CD4-positive, alpha-beta T cell treated with Interleukin-2 at 100 ng/mL for 4 hours (primary cell): ENCODE measurements at regions not wholly inside any gene's neighbourhood (a gene's known extent, or its start where the extent isn't known, plus 50 kb on each side); places are given as distances from the start of the nearest gene placed in this dataset.
"Not testable (repeated sequence)": the region's sequence is repeated elsewhere in the genome, so short reads cannot be mapped to it uniquely, and the experiment has no call there.

Experiments used
- DNase-seq: peaks from one replicate; pipeline ENCODE4 v3.0.0-alpha.2; 2020; ENCODE audit warnings: low spot score

DNA sequence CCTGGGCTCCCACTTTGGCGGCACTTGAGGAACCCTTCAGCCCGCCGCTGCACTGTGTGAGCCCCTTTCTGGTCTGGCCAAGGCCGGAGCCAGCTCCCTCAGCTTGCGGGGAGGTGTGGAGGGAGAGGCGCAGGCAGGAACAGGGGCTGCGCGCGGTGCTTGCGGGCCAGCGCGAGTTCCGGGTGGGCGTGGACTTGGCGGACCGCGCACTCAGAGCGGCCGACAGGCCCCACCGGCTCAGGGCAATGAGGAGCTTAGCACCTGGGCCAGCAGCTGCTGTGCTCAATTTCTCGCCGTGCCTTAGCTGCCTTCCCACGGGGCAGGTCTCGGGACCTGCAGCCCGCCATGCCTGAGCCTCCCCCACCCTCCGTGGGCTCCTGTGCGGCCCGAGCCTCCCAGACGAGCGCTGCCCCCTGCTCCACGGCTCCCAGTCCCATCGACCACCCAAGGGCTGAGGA is 324.8 kb downstream of the RAD51AP2 start:
- not testable (repeated sequence) for DNase-seq

DNA sequence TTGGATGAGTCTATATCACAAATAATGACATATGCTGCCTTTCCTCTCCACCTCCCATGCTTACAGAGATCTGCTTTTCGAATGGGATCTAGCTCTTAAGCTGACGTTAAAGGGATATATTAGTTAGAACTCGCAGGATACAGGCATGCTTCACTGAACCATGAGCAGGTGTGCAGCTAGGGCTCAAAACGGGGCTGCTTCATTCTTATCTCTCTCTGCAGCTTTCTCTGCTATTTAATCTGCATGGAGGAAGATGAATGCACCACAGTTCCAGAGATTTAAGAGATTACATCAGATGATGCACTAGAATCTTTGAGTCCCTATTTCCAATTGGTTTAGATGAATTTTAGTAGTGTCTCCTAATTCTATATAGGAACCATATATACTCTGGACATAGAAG is 327.0 kb downstream of the RAD51AP2 start:
- no peak for DNase-seq

- DNase-seq, result no peak
Measured at GRCh38 chr2:17190527-17190926, 327.7 kb downstream of the RAD51AP2 start.

DNA sequence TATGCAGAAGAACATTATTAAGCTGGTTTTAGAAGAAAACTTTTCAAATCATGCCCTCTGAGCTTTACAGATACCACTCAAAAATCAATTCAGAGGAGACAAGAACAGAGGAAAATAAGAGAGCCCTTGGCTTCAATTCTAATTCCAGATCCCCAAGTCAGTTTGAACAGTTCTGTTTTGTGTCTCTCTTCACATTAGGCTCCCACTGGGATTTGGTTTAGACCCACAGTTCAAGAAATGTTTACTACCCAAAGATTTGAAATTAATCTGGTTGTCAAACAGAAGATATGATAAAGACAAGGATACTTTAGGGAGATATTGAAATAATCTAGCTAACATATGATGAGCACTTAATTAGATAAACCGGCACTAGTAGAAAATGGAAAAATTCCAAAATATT is 329.5 kb downstream of the RAD51AP2 start:
- no peak for DNase-seq

DNA sequence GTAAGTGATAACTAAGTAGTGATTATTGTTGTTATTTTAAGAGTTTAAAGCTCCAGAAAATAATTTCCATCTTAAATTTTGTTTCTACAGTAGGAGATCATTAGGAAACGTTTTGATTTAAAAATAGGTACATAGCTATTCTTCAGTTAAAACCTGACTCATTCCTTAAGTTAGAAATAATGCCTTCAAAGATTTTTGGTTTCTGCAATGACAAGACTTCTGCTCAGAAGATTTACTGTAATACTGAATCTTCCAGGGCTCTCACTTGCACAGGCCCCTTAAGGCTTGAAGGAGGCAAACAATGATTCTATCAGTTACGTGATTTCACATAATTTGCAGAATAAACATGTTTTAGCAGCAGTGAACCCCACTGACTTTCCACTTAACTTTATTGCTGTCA is 333.7 kb downstream of the RAD51AP2 start:
- no peak for DNase-seq

- DNase-seq, result no peak
Measured at GRCh38 chr2:17182399-17182798, 335.8 kb downstream of the RAD51AP2 start.

GRCh38 chr2:17181051-17181752 is 337.0 kb downstream of the RAD51AP2 start:
- no peak for DNase-seq

DNA sequence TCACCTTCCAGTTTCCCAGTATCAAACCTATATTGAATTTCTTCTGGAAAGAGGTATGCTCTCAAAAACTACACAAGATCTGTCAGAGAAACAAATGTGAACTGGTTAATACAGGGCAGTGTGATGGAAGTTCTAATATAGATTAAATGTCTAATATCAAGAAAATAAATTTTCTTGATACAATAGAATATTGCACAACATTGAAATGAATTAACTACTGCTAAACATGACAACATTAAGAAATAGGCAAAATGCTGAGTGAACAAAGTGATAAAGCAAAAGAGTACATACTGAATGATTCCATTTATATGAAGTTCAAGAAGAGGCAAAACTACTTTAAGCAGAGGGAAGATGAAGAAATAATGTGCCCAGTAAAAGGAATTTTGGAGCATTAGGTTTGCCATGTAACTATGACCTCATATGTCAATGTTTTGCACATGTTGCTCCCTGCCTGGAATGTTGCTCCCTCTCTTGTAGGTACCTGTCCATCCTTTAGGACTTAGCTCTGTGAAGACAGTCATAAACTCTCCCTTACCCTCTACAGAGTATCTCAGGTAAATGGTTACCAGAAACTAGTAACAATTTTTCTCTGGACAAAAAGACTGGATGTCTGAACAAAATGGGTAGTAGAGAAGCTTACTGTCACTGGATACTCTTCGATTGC is 339.0 kb downstream of the RAD51AP2 start:
- DNase-seq, result no peak

- no peak for DNase-seq
Measured at GRCh38 chr2:17177088-17177487, 341.2 kb downstream of the RAD51AP2 start.

GRCh38 chr2:17171446-17172049 is 346.7 kb downstream of the RAD51AP2 start:
- DNase-seq, result no peak

DNA sequence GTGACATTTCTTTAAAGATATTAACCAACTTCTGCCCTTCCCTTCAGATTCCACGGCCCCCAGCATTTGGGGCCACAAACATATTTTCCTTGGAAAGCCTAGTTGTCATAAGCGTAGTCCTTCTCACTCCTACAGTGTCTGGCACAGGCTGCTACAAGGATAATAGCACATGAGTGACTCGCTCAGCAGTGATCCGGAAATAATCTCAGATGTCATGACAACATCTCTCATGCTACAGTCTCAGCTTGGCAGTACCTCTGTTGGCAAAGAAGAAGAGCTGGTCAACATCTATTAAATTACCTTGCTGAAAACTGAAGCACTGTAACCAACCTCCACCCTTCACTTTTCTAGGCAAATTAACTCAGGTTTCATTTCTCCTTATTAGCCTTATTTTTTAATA is 351.7 kb downstream of the RAD51AP2 start:
- DNase-seq, result no peak

DNA sequence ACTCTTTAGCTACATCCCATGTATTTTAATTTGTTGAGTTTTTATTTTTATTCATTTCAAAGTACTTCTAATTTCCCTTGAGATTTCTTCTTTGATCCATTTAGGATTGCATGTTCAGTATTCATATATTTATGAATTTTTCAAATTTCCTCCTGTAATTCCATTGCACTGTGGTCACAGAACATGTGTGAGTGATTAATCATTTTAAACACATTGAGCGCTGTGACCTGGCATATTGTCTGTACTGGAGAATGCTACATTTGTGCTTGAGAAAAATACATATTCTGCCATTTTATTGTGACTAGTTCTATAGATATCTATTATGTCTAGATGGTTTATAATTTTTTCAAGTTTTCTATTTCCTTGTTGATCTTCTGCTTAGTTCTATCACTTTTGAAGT is 353.7 kb downstream of the RAD51AP2 start:
- DNase-seq, result no peak

- no peak for DNase-seq
Measured at GRCh38 chr2:17163638-17164037, 354.6 kb downstream of the RAD51AP2 start.

- no peak for DNase-seq
Measured at GRCh38 chr2:17162713-17163112, 355.5 kb downstream of the RAD51AP2 start.

DNA sequence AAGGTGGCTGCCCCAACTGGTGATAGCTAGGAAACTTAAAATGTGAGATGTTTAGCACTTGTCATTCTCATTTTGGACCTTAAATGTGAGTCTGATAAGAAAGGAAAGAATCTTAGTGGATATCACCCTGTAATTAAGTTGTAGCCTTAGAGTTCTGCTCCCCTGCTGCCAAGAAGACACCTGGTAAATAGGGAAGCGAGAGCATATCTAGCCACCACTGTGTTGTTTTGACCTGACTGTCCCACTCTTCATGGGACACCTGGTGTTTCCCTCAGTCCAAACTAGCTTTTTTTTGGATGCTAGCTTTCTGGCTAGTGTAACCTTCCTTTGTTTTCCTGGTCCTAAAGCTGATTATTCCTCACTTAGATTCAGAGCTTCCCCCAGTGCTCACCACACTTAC is 357.6 kb downstream of the RAD51AP2 start:
- no peak for DNase-seq

- no peak for DNase-seq
Measured at GRCh38 chr2:17156086-17156485, 362.2 kb downstream of the RAD51AP2 start.

DNA sequence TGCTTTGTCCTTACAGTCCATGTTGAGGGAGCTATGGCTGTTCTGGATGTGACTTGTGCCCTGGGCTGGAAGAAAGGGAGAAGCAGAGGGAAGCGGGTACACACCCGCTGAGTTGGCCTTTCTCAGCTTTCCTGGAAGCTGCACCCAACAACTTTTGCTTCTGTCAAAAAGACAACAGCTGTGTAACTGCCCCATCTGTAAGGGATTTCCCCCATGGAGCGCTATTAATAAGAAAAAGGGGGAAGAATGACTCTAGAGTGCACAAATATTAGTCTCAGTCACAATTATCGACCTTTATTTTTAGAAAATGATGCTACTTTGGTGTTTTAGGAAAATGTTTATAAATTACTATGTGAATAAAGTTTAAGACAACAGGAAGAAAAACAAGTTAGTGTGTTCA is 368.3 kb downstream of the RAD51AP2 start:
- no peak for DNase-seq

GRCh38 chr2:17148407-17149145 is 369.7 kb downstream of the RAD51AP2 start:
- DNase-seq, result no peak

GRCh38 chr2:17146358-17146757 is 371.9 kb downstream of the RAD51AP2 start:
- DNase-seq, result no peak

DNA sequence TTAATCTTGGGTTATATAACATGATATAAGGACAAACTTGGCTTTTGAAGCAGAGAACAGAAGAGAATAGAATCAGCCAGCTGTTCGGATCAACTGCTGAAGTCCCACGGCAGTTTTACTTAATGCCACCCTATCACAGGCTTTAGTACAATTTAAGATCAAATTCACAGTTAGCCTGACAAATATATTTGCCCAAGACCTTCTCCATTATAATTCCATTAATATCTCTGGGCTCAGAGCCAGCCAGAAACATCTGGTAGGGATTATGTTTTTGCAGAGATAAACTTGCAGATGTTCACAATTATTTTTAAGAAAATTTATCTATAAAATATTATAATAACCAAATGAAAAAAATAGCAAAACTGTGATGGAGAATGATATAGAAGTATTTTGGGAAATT is 381.4 kb downstream of the RAD51AP2 start:
- DNase-seq, result no peak

GRCh38 chr2:17136231-17136630 is 382.0 kb downstream of the RAD51AP2 start:
- no peak for DNase-seq

DNA sequence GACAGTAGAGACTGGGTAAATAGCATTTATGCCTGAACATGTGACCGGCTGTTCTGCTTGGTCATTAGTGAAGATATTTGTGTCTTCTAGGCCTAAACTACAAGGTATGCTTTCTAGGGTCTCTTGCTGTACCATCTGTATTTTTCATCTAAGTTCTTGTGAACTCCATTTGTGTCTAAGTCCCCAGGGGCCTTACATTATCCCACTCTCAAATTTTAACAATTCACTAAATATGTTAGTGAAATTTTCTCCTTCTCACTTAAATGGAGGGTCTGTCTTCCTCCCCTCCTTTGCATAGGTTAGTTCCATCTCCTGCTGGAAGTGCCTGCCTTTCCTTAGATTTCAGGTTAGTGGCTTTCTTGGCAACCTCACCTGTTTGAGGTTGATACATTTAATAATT is 382.6 kb downstream of the RAD51AP2 start:
- no peak for DNase-seq
